WTC11 (cell line): ENCODE measurements at regions not wholly inside any gene's neighbourhood (a gene's known extent, or its start where the extent isn't known, plus 50 kb on each side); places are given as distances from the start of the nearest gene placed in this dataset.

Experiments used
- CREB1 ChIP-seq: sonication (generic); formaldehyde crosslinking; IDR thresholded peaks from 2 replicates; pipeline ENCODE4 v1.8.0; 2023; ENCODE audit warnings: mild to moderate bottlenecking, missing genetic modification reagents
- CTCF ChIP-seq: fragments of 200-600 bp; IDR thresholded peaks from 2 replicates; pipeline ENCODE4 v1.8.0; 2022; ENCODE audit warnings: antibody characterized with exemption
- KAT7 ChIP-seq: sonication (generic); formaldehyde crosslinking; IDR thresholded peaks from 2 replicates; pipeline ENCODE4 v1.8.1; 2023; ENCODE audit warnings: missing genetic modification reagents, mild to moderate bottlenecking, borderline replicate concordance
- MAX ChIP-seq: sonication (generic); formaldehyde crosslinking; IDR thresholded peaks from 2 replicates; pipeline ENCODE4 v1.8.0; 2022; ENCODE audit warnings: mild to moderate bottlenecking, missing genetic modification reagents
- MXD4 ChIP-seq: fragments of 250-450 bp; sonication (Bioruptor Pico); IDR thresholded peaks from 2 replicates; pipeline ENCODE4 v1.8.0; 2021; ENCODE audit warnings: mild to moderate bottlenecking, moderate library complexity, borderline replicate concordance
- NR2C2 ChIP-seq: sonication (generic); formaldehyde crosslinking; IDR thresholded peaks from 2 replicates; pipeline ENCODE4 v1.8.0; 2022; ENCODE audit warnings: mild to moderate bottlenecking, missing genetic modification reagents
- TCF7 ChIP-seq: sonication (generic); formaldehyde crosslinking; IDR thresholded peaks from 2 replicates; pipeline ENCODE4 v1.8.0; 2022; ENCODE audit warnings: mild to moderate bottlenecking, low read depth, missing genetic modification reagents, moderate library complexity
- ZNF396 ChIP-seq: fragments of 250-450 bp; sonication (Bioruptor Pico); IDR thresholded peaks from 2 replicates; pipeline ENCODE4 v1.8.0; 2021; ENCODE audit warnings: mild to moderate bottlenecking, moderate library complexity, borderline replicate concordance
- ZNF416 ChIP-seq: fragments of 250-450 bp; sonication (Bioruptor Pico); IDR thresholded peaks from 2 replicates; pipeline ENCODE4 v1.9.0; 2021; ENCODE audit warnings: mild to moderate bottlenecking, inconsistent platforms
- ZNF512 ChIP-seq: sonication (generic); formaldehyde crosslinking; IDR thresholded peaks from 2 replicates; pipeline ENCODE4 v1.8.1; 2022; ENCODE audit warnings: missing genetic modification reagents, borderline replicate concordance
- ZSCAN18 ChIP-seq: fragments of 250-450 bp; sonication (Bioruptor Pico); IDR thresholded peaks from 2 replicates; pipeline ENCODE4 v2.1.2; 2022; ENCODE audit warnings: mild to moderate bottlenecking, moderate library complexity

GRCh38 chrX:9293903-9294302 is 171.0 kb upstream of the TBL1X start:
- no peak for TF ChIP-seq CTCF
- no peak for TF ChIP-seq ZNF416 (CRISPR knock-in tag)
- no peak for TF ChIP-seq MAX (CRISPR knock-in tag)
- TF ChIP-seq ZNF396 = no peak
- no peak for TF ChIP-seq ZNF512 (CRISPR knock-in tag)
- TF ChIP-seq ZSCAN18 (CRISPR knock-in tag) = no peak
- TF ChIP-seq NR2C2 = no peak
- TF ChIP-seq MXD4 (CRISPR knock-in tag) = no peak
- no peak for TF ChIP-seq KAT7 (CRISPR knock-in tag)
- no peak for TF ChIP-seq TCF7 (CRISPR knock-in tag)
- no peak for TF ChIP-seq CREB1 (CRISPR knock-in tag)
